Epithelial cell of prostate (primary cell): ENCODE measurements at regions not wholly inside any gene's neighbourhood (a gene's known extent, or its start where the extent isn't known, plus 50 kb on each side); places are given as distances from the start of the nearest gene placed in this dataset.
"Not testable (repeated sequence)": the region's sequence is repeated elsewhere in the genome, so short reads cannot be mapped to it uniquely, and the experiment has no call there.

Source experiments
- DNase-seq: peaks from one replicate; pipeline ENCODE4 v3.0.0-alpha.2; 2011; ENCODE audit warnings: low read depth, low spot score
- H3K27ac ChIP-seq: fragments of 450-650 bp; 2 replicates; pipeline ENCODE4 v1.5.1; 2017; ENCODE audit warnings: mild to moderate bottlenecking

GRCh38 chr12:87054226-87054625 is 798.0 kb upstream of the MGAT4C start:
- DNase-seq = no peak

GRCh38 chr12:87051621-87052020 is 795.4 kb upstream of the MGAT4C start:
- no peak for DNase-seq
- H3K27ac ChIP-seq = no peak overlapping the region

More at GRCh38 chr12:87054226-87054625, 798.0 kb upstream of the MGAT4C start:
- H3K27ac ChIP-seq = no peak overlapping the region

- no peak for DNase-seq
- H3K27ac ChIP-seq = no peak overlapping the region
These were observed 791.5 kb upstream of the MGAT4C start for GRCh38 chr12:87047691-87048090.

- H3K27ac ChIP-seq = no peak overlapping the region
- no peak for DNase-seq
These were observed 783.3 kb upstream of the MGAT4C start for GRCh38 chr12:87039536-87039935.

GRCh38 chr12:87038098-87038497 is 781.9 kb upstream of the MGAT4C start:
- DNase-seq = no peak
- H3K27ac ChIP-seq = no peak overlapping the region

GRCh38 chr12:87025976-87026375 is 769.8 kb upstream of the MGAT4C start:
- H3K27ac ChIP-seq = no peak overlapping the region
- DNase-seq = no peak

GRCh38 chr12:87021400-87021799 is 765.2 kb upstream of the MGAT4C start:
- no peak overlapping the region for H3K27ac ChIP-seq
- no peak for DNase-seq

- no peak overlapping the region for H3K27ac ChIP-seq
- DNase-seq = no peak
These were observed 763.9 kb upstream of the MGAT4C start for GRCh38 chr12:87020071-87020470.

- no peak overlapping the region for H3K27ac ChIP-seq
- DNase-seq = no peak
These were observed 759.2 kb upstream of the MGAT4C start for GRCh38 chr12:87015352-87015751.

GRCh38 chr12:87008785-87009384 is 752.7 kb upstream of the MGAT4C start:
- H3K27ac ChIP-seq = no peak overlapping the region
- no peak for DNase-seq

- DNase-seq = no peak
These were observed 744.9 kb upstream of the MGAT4C start for GRCh38 chr12:87001102-87001501.

GRCh38 chr12:86985298-86985697 is 729.1 kb upstream of the MGAT4C start:
- DNase-seq = no peak
- no peak overlapping the region for H3K27ac ChIP-seq

More at GRCh38 chr12:87001102-87001501, 744.9 kb upstream of the MGAT4C start:
- H3K27ac ChIP-seq = no peak overlapping the region

- not testable (repeated sequence) for DNase-seq, H3K27ac ChIP-seq
These were observed 714.4 kb upstream of the MGAT4C start for GRCh38 chr12:86970595-86970994.

- DNase-seq = peak; percentile 61
- H3K27ac ChIP-seq = peak overlapping the region; percentile 1
These were observed 703.7 kb upstream of the MGAT4C start for GRCh38 chr12:86959766-86960458.

- H3K27ac ChIP-seq = no peak overlapping the region
- no peak for DNase-seq
These were observed 694.3 kb upstream of the MGAT4C start for GRCh38 chr12:86950444-86950843.

GRCh38 chr12:86950043-86950442 is 693.9 kb upstream of the MGAT4C start:
- no peak for DNase-seq
- H3K27ac ChIP-seq = no peak overlapping the region

GRCh38 chr12:86948851-86949250 is 692.7 kb upstream of the MGAT4C start:
- no peak overlapping the region for H3K27ac ChIP-seq
- DNase-seq = no peak

- H3K27ac ChIP-seq = no peak overlapping the region
- no peak for DNase-seq
These were observed 689.5 kb upstream of the MGAT4C start for GRCh38 chr12:86945685-86946196.

GRCh38 chr12:86944197-86944819 is 688.1 kb upstream of the MGAT4C start:
- DNase-seq, H3K27ac ChIP-seq: not testable (repeated sequence)

- H3K27ac ChIP-seq = no peak overlapping the region
- peak; percentile 27 for DNase-seq
These were observed 675.5 kb upstream of the MGAT4C start for GRCh38 chr12:86931714-86932113.

- DNase-seq = no peak
- H3K27ac ChIP-seq = no peak overlapping the region
These were observed 673.8 kb upstream of the MGAT4C start for GRCh38 chr12:86929962-86930361.
